GM23248 (cell line): ENCODE measurements at regions not wholly inside any gene's neighbourhood (a gene's known extent, or its start where the extent isn't known, plus 50 kb on each side); places are given as distances from the start of the nearest gene placed in this dataset.

ENCODE experiments used
- EZH2 ChIP-seq: fragments of 200-600 bp; sonication (generic); IDR thresholded peaks from 2 replicates; pipeline ENCODE4 v1.6.1; 2018; ENCODE audit warnings: antibody characterized with exemption, mild to moderate bottlenecking; ENCODE audit not compliant: insufficient read depth, poor library complexity, severe bottlenecking
- EZH2phosphoT487 ChIP-seq: fragments of 200-600 bp; sonication (generic); IDR thresholded peaks from 2 replicates; pipeline ENCODE4 v1.6.1; 2018; ENCODE audit warnings: antibody characterized with exemption, moderate library complexity, mild to moderate bottlenecking, low read depth; ENCODE audit not compliant: insufficient read depth

DNA sequence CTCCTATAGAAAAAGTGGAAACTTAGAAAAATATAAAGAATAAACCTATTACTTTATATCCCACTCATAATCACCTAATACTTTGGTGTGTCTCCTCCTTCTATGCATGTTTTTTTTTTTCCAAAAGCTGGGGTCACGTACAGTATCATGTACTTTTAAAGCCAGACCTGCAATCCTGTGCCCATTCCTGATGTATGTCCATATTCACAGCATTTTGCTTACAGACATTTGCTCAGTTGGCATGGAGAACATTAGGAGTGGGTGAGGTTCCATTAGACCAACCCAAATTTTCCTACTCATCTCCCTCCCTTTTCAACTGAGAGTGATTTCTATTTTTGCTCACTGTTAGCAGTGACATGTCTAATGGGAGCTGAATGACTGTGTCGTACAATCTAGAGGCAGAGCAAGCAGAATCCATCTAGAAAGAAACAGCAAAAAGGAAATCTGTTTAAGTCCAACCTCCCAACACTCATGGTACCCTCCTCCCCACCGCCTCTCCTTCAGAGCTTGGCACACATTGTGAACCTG is 195.6 kb upstream of the KLF3 start:
- TF ChIP-seq EZH2phosphoT487: no peak
- no peak for TF ChIP-seq EZH2
